Pancreas (tissue), 10 donors: ENCODE measurements at regions not wholly inside any gene's neighbourhood (a gene's known extent, or its start where the extent isn't known, plus 50 kb on each side); places are given as distances from the start of the nearest gene placed in this dataset.

Experiments used
- ATAC-seq, 4 donors: fragments of 200-7000 bp; cut with Tn5 transposase; one replicate each; pipeline versions ENCODE4 v1.8.0 to v1.9.1; 2020; ENCODE audit warnings: mild to moderate bottlenecking in 4 of 4, moderate library complexity in 4 of 4
- DNase-seq, 6 donors: peaks; one replicate each; pipeline ENCODE4 v3.0.0-alpha.2; 2020
- FAIRE-seq: peaks from 2 replicates; lab custom pipeline; 2012; peaks lifted over from hg19 to GRCh38; lab: Jason Lieb, UNC
- H3K27ac ChIP-seq, 4 donors: fragments of 200-600 bp; sonication (generic); 1 replicate in 3 of 4; 2 replicates in 1 of 4; pipeline versions ENCODE4 v1.5.0 to v1.8.0; 2020
- H3K27me3 ChIP-seq, 4 donors: fragments of 200-600 bp; one replicate each; pipeline ENCODE4 v1.8.0; 2021
- H3K36me3 ChIP-seq, 3 donors: fragments of 200-600 bp; sonication (generic) in 1 of 3; one replicate each; pipeline versions ENCODE4 v1.5.0 to v1.8.0; 2020 to 2021
- H3K4me1 ChIP-seq, 3 donors: fragments of 200-600 bp; one replicate each; pipeline ENCODE4 v1.8.0; 2021
- H3K4me3 ChIP-seq, 4 donors: fragments of 200-600 bp; sonication (generic) in 2 of 4; one replicate each; pipeline versions ENCODE4 v1.5.0 to v1.8.0; 2020 to 2021
- H3K9me3 ChIP-seq, 4 donors: fragments of 200-600 bp; one replicate each; pipeline ENCODE4 v1.8.0; 2021
- CTCF ChIP-seq, 4 donors: fragments of 200-600 bp; sonication (generic) in 3 of 4; IDR thresholded peaks; one replicate each; pipeline versions ENCODE4 v1.5.0 to v1.8.0; 2021; ENCODE audit warnings: antibody characterized with exemption in 4 of 4
- WGBS, 2 donors: extraction: QIAGEN DNeasy Blood & Tissue Kit; methylation state at CpG; one replicate each; pipeline ENCODE4 v1.1.7; 2013; 5-methylcytosine and 5-hydroxymethylcytosine counted together
- intact Hi-C, 3 donors: fragments of 100-400 bp; cut with DNase I; formaldehyde crosslinking; loops; one replicate each; pipeline versions ENCODE4 v1.11.1 to v1.14.2; 2022
- donor health status: healthy with polysubstance abuse.
- donor health status: DM: no; HTN: no; CAD: no; lungs with moderate emphysema.
- donor health status: DM: no; HTN: no; CAD: no.
- donor health status: control.
- donor health status: control.
- donor health status: Bipolar disorder and iron deficiency.
- donor health status: DM: yes; HTN: yes; CAD: no.
- donor health status: DM: no; HTN: no; CAD: no.
- donor health status: DM: no; HTN: no; CAD: no.
- donor health status: DM: yes; HTN: yes; CAD: no.

- 13 to 22% methylated on average over 6 of the region's 6 CpGs for WGBS, 2 donors
- no peak for DNase-seq
- no peak overlapping the region for H3K27ac ChIP-seq
- FAIRE-seq, result no peak
- peak; percentile 12 to 61 (median 52) for ATAC-seq
- intact Hi-C loops, result no loop called here
- no peaks in the 10 kb centered on the region for H3K36me3 ChIP-seq
- H3K27me3 ChIP-seq, result no peaks in the 10 kb centered on the region
- no peak overlapping the region for H3K4me3 ChIP-seq
- peaks cover 13 to 24% (median 16%) of the 10 kb centered on the region in 3 donors for H3K4me1 ChIP-seq
- TF ChIP-seq CTCF (IDR thresholded peaks at IDR 0.05), result no peak
- H3K9me3 ChIP-seq, result no peaks in the 10 kb centered on the region
Measured at GRCh38 chr20:10800288-10800687, 126.5 kb upstream of the JAG1 start.

- ATAC-seq (no peak), DNase-seq (no peak), FAIRE-seq (no peak)
- Histone ChIP-seq H3K27ac (no peak overlapping the region), H3K9me3 (no peaks in the 10 kb centered on the region), H3K36me3 (no peaks in the 10 kb centered on the region), H3K27me3 (no peaks in the 10 kb centered on the region), H3K4me1 (peaks cover 5 to 16% (median 9%) of the 10 kb centered on the region in 3 donors), H3K4me3 (no peak overlapping the region)
- TF ChIP-seq CTCF (IDR thresholded peaks at IDR 0.05), result no peak
- WGBS, 2 donors, result 84 to 97% methylated on average over 3 of the region's 3 CpGs
- intact Hi-C loops, result no loop called here
Measured at GRCh38 chr20:10802236-10802635, 128.4 kb upstream of the JAG1 start.

- Histone ChIP-seq H3K9me3 (no peaks in the 10 kb centered on the region), H3K4me1 (peaks cover 0 to 2% (median 0%) of the 10 kb centered on the region in 3 donors), H3K27me3 (no peaks in the 10 kb centered on the region), H3K27ac (no peak overlapping the region), H3K4me3 (no peak overlapping the region), H3K36me3 (no peaks in the 10 kb centered on the region)
- no peak for TF ChIP-seq CTCF (IDR thresholded peaks at IDR 0.05)
- WGBS, 2 donors, result 69 to 72% methylated on average over 7 of the region's 7 CpGs
- FAIRE-seq (no peak), ATAC-seq (peak in 1 of 4 donors; percentile 17), DNase-seq (no peak)
- intact Hi-C loops, result no loop called here
Measured at GRCh38 chr20:10805764-10806163, 132.0 kb upstream of the JAG1 start.

- H3K27ac ChIP-seq, result no peak overlapping the region
- intact Hi-C loops, result no loop called here
- H3K4me3 ChIP-seq, result no peak overlapping the region
- ATAC-seq, result peak in 1 of 4 donors; percentile 14
- H3K36me3 ChIP-seq, result no peaks in the 10 kb centered on the region
- no peaks in the 10 kb centered on the region for H3K4me1 ChIP-seq
- H3K27me3 ChIP-seq, result no peaks in the 10 kb centered on the region
- no peak for FAIRE-seq
- whole genome bisulfite sequencing, 2 donors, result 79 to 82% methylated on average over 3 of the region's 3 CpGs
- H3K9me3 ChIP-seq, result no peaks in the 10 kb centered on the region
- DNase-seq, result no peak
- no peak for TF ChIP-seq CTCF (IDR thresholded peaks at IDR 0.05)
Measured at GRCh38 chr20:10806539-10806938, 132.7 kb upstream of the JAG1 start.

GRCh38 chr20:10807013-10807412 lies 133.2 kb upstream of the JAG1 start:
- no peaks in the 10 kb centered on the region for H3K4me1 ChIP-seq
- intact Hi-C loops, result no loop called here
- no peaks in the 10 kb centered on the region for H3K36me3 ChIP-seq
- ATAC-seq, result no peak
- WGBS, 2 donors, result 84 to 86% methylated on average over 1 of the region's 1 CpG
- H3K27ac ChIP-seq, result no peak overlapping the region
- no peaks in the 10 kb centered on the region for H3K9me3 ChIP-seq
- TF ChIP-seq CTCF (IDR thresholded peaks at IDR 0.05), result no peak
- no peak overlapping the region for H3K4me3 ChIP-seq
- no peak for FAIRE-seq
- no peaks in the 10 kb centered on the region for H3K27me3 ChIP-seq
- DNase-seq, result no peak
